ENCODE measurements at regions not wholly inside any gene's neighbourhood (a gene's known extent, or its start where the extent isn't known, plus 50 kb on each side); places are given as distances from the start of the nearest gene placed in this dataset.
"Not testable (repeated sequence)": the region's sequence is repeated elsewhere in the genome, so short reads cannot be mapped to it uniquely, and the experiment has no call there.

DNA sequence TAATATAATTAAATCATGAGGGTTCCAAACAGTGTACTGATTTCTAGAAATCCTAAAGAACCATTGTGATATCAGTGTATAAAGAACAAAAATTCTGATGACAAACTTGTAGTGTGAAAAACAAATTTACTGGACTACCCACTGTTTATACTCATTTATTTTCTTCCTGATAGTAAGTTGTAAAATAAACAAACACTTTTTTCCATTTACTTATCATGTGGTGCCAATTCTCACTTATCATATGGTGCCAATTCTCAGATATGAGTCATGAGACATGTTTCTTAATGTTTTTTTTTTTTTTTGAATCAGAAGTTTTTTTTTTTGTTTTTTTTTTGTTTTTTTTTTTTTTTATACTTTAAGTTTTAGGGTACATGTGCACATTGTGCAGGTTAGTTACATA, 137.7 kb downstream of the LEPR start:
- DNase-seq (ENCODE audit: low read depth), result no peak
- TF ChIP-seq, protein P1, sequence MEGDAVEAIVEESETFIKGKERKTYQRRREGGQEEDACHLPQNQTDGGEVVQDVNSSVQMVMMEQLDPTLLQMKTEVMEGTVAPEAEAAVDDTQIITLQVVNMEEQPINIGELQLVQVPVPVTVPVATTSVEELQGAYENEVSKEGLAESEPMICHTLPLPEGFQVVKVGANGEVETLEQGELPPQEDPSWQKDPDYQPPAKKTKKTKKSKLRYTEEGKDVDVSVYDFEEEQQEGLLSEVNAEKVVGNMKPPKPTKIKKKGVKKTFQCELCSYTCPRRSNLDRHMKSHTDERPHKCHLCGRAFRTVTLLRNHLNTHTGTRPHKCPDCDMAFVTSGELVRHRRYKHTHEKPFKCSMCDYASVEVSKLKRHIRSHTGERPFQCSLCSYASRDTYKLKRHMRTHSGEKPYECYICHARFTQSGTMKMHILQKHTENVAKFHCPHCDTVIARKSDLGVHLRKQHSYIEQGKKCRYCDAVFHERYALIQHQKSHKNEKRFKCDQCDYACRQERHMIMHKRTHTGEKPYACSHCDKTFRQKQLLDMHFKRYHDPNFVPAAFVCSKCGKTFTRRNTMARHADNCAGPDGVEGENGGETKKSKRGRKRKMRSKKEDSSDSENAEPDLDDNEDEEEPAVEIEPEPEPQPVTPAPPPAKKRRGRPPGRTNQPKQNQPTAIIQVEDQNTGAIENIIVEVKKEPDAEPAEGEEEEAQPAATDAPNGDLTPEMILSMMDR (conservative IDR thresholded peaks at IDR 0.05; ENCODE audit: low read depth, low read length), result no peak
- no peak overlapping the region for H3K4me3 ChIP-seq (ENCODE audit: low read depth, low read length)

DNA sequence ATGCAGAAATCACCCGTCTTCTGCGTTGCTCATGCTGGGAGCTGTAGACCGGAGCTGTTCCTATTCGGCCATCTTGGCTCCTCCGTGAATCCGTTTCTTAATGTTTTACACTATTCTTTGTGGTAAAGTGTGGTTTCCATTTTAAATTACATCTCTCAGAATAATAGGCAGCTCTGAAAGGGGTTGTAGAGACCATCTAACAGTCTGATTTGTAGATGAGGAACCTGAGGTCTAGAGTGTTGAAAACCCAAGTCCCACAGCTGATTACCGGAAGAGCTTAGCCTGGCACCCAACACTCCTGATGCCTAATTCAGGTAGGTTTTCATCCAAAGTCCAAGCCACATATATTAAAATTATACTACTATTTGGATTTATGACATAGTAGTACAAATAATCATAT, 144.0 kb downstream of the LEPR start:
- H3K4me3 ChIP-seq (ENCODE audit: low read depth, low read length), result no peak overlapping the region
- TF ChIP-seq, protein P1 (conservative IDR thresholded peaks at IDR 0.05; ENCODE audit: low read depth, low read length), result no peak
- no peak for DNase-seq (ENCODE audit: low read depth)

DNA sequence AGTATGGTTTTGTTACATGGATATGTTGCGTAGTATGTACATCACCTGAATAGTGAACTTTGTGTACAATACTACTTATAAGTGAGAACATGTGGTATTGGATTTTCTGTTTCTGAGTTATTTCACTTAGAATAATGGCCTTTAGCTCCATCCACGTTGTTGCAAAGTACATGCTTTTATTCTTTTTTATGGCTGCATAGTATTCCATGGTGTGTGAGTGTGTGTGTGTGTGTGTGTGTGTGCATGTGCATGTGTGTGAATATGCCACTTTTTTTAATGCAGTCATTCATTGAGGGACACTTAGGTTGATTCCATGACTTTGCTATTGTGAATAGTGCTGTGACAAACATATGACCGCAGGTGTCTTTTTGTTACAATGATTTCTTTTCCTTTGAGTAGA, 147.8 kb downstream of the LEPR start:
- DNase-seq (ENCODE audit: low read depth), result no peak
- TF ChIP-seq, protein P1 (conservative IDR thresholded peaks at IDR 0.05; ENCODE audit: low read depth, low read length), result no peak
- no peak overlapping the region for H3K4me3 ChIP-seq (ENCODE audit: low read depth, low read length)

DNA sequence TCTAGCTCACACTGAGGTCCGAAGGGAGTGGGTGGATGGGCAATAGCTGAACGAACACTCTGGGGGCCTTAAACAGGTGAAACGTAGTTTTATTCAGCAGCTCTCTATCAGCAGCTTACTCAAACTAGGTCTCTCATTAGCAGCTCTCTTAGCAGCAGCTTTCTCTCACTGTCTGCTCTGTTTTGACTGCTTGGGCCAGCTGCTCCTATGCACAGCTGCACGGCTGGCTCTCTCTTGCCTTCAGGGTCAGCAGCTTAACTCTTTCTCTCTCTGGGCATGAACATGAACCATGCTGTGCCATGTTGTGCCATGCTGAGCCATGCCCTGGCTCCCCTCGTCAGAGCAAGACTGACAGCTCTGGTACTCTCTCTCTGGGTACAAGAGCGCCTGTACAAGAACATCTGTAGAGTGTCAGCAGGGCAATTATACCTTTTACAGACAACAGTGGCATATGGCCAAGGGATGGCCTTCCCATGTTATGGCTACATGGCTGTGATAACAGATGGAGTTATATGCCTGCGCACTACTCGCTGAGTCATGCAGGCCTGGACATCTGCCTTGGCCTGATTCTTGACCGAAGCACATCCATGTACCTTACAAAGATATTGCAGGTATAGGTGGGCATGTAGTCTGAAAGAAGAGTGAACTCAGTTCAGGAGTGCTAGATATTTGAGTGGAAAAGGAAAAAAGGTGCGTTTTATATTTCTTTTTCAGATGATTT, 152.4 kb downstream of the LEPR start:
- DNase-seq (ENCODE audit: low read depth), result no peak
- H3K4me3 ChIP-seq (ENCODE audit: low read depth, low read length), result no peak overlapping the region
- TF ChIP-seq, protein P1 (conservative IDR thresholded peaks at IDR 0.05; ENCODE audit: low read depth, low read length), result no peak

DNA sequence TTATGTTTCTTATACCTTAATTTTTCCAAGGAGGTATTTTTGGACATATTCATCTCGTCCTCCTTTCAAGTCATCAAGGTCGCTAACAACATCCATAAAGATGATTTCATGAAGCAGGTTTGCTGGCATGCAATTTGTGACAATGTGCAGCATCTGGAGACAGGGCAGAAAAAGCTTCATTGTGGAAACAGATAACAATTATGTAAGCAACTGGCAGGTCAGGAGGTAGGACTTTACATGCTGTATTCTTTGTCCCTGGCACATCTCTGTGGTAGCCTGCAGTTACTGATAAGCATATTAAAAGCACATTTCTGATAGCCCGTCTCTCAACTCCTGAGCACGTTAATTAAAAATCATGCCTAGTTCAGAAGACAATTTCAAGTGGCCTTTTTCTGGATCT, 156.8 kb downstream of the LEPR start:
- DNase-seq (ENCODE audit: low read depth), result no peak
- TF ChIP-seq, protein P1 (conservative IDR thresholded peaks at IDR 0.05; ENCODE audit: low read depth, low read length), result no peak
- H3K4me3 ChIP-seq (ENCODE audit: low read depth, low read length), result no peak overlapping the region

DNA sequence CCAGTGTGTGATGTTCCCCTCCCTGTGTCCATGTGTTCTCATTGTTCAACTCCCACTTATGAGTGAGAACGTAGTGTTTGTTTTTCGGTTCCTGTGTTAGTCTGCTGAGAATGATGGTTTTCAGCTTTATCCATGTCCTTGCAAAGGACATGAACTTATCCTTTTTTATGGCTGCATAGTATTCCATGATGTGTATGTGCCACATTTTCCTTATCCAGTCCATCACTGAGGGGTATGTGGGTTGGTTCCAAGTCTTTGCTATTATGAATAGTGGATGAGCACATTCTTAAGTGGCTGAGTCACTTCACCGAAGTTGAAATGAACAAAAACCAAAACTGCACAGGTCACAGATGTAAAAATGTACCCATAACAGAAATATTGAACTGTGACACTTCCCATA, 157.5 kb downstream of the LEPR start:
- DNase-seq (ENCODE audit: low read depth); H3K4me3 ChIP-seq (ENCODE audit: low read depth, low read length): not testable (repeated sequence)

DNA sequence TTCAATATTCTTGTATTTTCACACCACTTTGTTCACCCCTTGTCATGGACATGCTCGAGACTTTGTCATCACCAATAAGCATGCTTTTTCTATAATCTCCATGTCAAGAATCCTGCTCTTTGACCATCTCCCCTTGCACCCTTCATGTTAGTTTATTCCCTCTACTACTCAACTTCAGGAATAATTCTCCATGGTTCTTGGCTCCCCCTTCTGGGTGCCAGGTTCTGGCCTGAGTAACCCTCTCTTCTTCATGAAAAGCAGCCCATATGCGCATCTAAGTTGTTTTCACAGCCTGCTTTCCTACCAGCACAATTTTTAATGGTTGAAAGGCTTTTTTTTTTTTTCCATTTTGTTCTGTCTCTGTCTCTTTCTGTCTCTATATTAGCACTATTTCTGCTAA, 160.7 kb downstream of the LEPR start:
- no peak for DNase-seq (ENCODE audit: low read depth)
- TF ChIP-seq, protein P1 (conservative IDR thresholded peaks at IDR 0.05; ENCODE audit: low read depth, low read length), result peak; percentile 40

More for the DNA sequence above, 160.7 kb downstream of the LEPR start:
- H3K4me3 ChIP-seq (ENCODE audit: low read depth, low read length), result no peak overlapping the region

All from epithelial cell of proximal tubule (primary cell).